ENCODE measurements at regions not wholly inside any gene's neighbourhood (a gene's known extent, or its start where the extent isn't known, plus 50 kb on each side); places are given as distances from the start of the nearest gene placed in this dataset.

DNA sequence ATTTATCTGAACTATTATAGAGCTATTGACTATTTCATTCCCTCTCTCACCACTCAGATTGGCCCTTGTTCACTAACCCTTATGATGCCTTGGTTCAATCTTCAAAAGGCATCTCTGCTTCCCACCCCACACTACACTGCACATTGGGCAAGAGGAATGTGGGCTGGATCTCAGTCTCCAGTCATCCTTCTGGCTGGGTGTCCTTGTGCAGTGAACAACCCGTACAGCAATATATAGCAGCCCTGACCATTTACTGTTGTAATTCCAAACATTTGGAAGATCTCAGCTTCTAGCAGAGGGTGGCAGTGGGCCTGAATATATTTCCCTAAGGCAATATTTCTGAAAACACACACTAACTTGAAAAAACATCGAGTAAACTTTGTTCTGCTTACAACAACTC, 199.2 kb upstream of the GDNF start:
- H3K9me3 ChIP-seq (ENCODE audit: insufficient read depth, low read depth, low read length) = no peaks in the 10 kb centered on the region
- no peak for FAIRE-seq
- no peak overlapping the region for H3K4me3 Mint-ChIP-seq (ENCODE audit: unreplicated experiment)
- no peaks in the 10 kb centered on the region for H4K20me1 ChIP-seq (ENCODE audit: insufficient read depth, low read length)
- no peaks in the 10 kb centered on the region for H3K9me3 Mint-ChIP-seq (ENCODE audit: unreplicated experiment)
- H3K36me3 Mint-ChIP-seq (ENCODE audit: low read depth, unreplicated experiment) = no peaks in the 10 kb centered on the region
- peaks cover 6% of the 10 kb centered on the region for H3K27me3 Mint-ChIP-seq (ENCODE audit: low read depth, unreplicated experiment)
- H3K79me2 ChIP-seq (ENCODE audit: insufficient read depth, low read length) = no peaks in the 10 kb centered on the region
- H3K27ac Mint-ChIP-seq (ENCODE audit: unreplicated experiment) = no peak overlapping the region
- H3K4me2 ChIP-seq (ENCODE audit: low read length) = no peak overlapping the region
- no peaks in the 10 kb centered on the region for H3K36me3 ChIP-seq (ENCODE audit: insufficient read depth, low read length)
- no peaks in the 10 kb centered on the region for H3K4me1 ChIP-seq (ENCODE audit: insufficient read depth, low read length)
- no peak overlapping the region for H3K4me3 ChIP-seq (ENCODE audit: insufficient read depth, low read depth, low read length)
- no peak overlapping the region for H3K9ac ChIP-seq (ENCODE audit: low read length)
- H3K27me3 ChIP-seq (ENCODE audit: insufficient read depth, low read length) = peaks cover 7% of the 10 kb centered on the region
- no peak for TF ChIP-seq EZH2 (IDR thresholded peaks at IDR 0.05; ENCODE audit: insufficient read depth, low read length)
- TF ChIP-seq, protein P1, sequence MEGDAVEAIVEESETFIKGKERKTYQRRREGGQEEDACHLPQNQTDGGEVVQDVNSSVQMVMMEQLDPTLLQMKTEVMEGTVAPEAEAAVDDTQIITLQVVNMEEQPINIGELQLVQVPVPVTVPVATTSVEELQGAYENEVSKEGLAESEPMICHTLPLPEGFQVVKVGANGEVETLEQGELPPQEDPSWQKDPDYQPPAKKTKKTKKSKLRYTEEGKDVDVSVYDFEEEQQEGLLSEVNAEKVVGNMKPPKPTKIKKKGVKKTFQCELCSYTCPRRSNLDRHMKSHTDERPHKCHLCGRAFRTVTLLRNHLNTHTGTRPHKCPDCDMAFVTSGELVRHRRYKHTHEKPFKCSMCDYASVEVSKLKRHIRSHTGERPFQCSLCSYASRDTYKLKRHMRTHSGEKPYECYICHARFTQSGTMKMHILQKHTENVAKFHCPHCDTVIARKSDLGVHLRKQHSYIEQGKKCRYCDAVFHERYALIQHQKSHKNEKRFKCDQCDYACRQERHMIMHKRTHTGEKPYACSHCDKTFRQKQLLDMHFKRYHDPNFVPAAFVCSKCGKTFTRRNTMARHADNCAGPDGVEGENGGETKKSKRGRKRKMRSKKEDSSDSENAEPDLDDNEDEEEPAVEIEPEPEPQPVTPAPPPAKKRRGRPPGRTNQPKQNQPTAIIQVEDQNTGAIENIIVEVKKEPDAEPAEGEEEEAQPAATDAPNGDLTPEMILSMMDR (IDR thresholded peaks at IDR 0.05; ENCODE audit: insufficient read depth, low read depth, low read length) = no peak
- H3K27ac ChIP-seq (ENCODE audit: low read depth, low read length) = no peak overlapping the region
- H2AFZ ChIP-seq (ENCODE audit: low read depth, low read length) = no peak overlapping the region
- peaks cover 2% of the 10 kb centered on the region for H3K4me1 Mint-ChIP-seq (ENCODE audit: low read depth, unreplicated experiment)
- no peak for DNase-seq (ENCODE audit: low read depth)

- peaks cover 2% of the 10 kb centered on the region for H3K4me1 Mint-ChIP-seq (ENCODE audit: low read depth, unreplicated experiment)
- no peak for DNase-seq (ENCODE audit: low read depth)
- Histone ChIP-seq H3K36me3 (ENCODE audit: insufficient read depth, low read length) (no peaks in the 10 kb centered on the region), H2AFZ (ENCODE audit: low read depth, low read length) (no peak overlapping the region), H3K9me3 (ENCODE audit: insufficient read depth, low read depth, low read length) (no peaks in the 10 kb centered on the region), H3K4me3 (ENCODE audit: insufficient read depth, low read depth, low read length) (no peak overlapping the region), H3K27me3 (ENCODE audit: insufficient read depth, low read length) (peaks cover 5% of the 10 kb centered on the region), H4K20me1 (ENCODE audit: insufficient read depth, low read length) (no peaks in the 10 kb centered on the region), H3K9ac (ENCODE audit: low read length) (no peak overlapping the region), H3K4me1 (ENCODE audit: insufficient read depth, low read length) (no peaks in the 10 kb centered on the region), H3K4me2 (ENCODE audit: low read length) (no peak overlapping the region), H3K27ac (ENCODE audit: low read depth, low read length) (no peak overlapping the region), H3K79me2 (ENCODE audit: insufficient read depth, low read length) (no peaks in the 10 kb centered on the region)
- FAIRE-seq = no peak
- H3K36me3 Mint-ChIP-seq (ENCODE audit: low read depth, unreplicated experiment) = no peaks in the 10 kb centered on the region
- H3K27ac Mint-ChIP-seq (ENCODE audit: unreplicated experiment) = no peak overlapping the region
- no peak for TF ChIP-seq EZH2 (IDR thresholded peaks at IDR 0.05; ENCODE audit: insufficient read depth, low read length)
- TF ChIP-seq, protein P1 (IDR thresholded peaks at IDR 0.05; ENCODE audit: insufficient read depth, low read depth, low read length) = no peak
- H3K27me3 Mint-ChIP-seq (ENCODE audit: low read depth, unreplicated experiment) = peaks cover 4% of the 10 kb centered on the region
- no peaks in the 10 kb centered on the region for H3K9me3 Mint-ChIP-seq (ENCODE audit: unreplicated experiment)
- no peak overlapping the region for H3K4me3 Mint-ChIP-seq (ENCODE audit: unreplicated experiment)
Measured at GRCh38 chr5:38036765-38037164, 196.9 kb upstream of the GDNF start.

- H3K9me3 ChIP-seq (ENCODE audit: insufficient read depth, low read depth, low read length) = no peaks in the 10 kb centered on the region
- no peak overlapping the region for H3K4me3 Mint-ChIP-seq (ENCODE audit: unreplicated experiment)
- no peaks in the 10 kb centered on the region for H4K20me1 ChIP-seq (ENCODE audit: insufficient read depth, low read length)
- H3K4me2 ChIP-seq (ENCODE audit: low read length) = no peak overlapping the region
- no peaks in the 10 kb centered on the region for H3K4me1 Mint-ChIP-seq (ENCODE audit: low read depth, unreplicated experiment)
- TF ChIP-seq EZH2 (IDR thresholded peaks at IDR 0.05; ENCODE audit: insufficient read depth, low read length) = no peak
- TF ChIP-seq, protein P1 (IDR thresholded peaks at IDR 0.05; ENCODE audit: insufficient read depth, low read depth, low read length) = no peak
- no peaks in the 10 kb centered on the region for H3K9me3 Mint-ChIP-seq (ENCODE audit: unreplicated experiment)
- H3K79me2 ChIP-seq (ENCODE audit: insufficient read depth, low read length) = no peaks in the 10 kb centered on the region
- H3K4me1 ChIP-seq (ENCODE audit: insufficient read depth, low read length) = no peaks in the 10 kb centered on the region
- H3K36me3 Mint-ChIP-seq (ENCODE audit: low read depth, unreplicated experiment) = no peaks in the 10 kb centered on the region
- no peaks in the 10 kb centered on the region for H3K36me3 ChIP-seq (ENCODE audit: insufficient read depth, low read length)
- no peak overlapping the region for H3K27ac ChIP-seq (ENCODE audit: low read depth, low read length)
- H3K27ac Mint-ChIP-seq (ENCODE audit: unreplicated experiment) = no peak overlapping the region
- FAIRE-seq = no peak
- no peak overlapping the region for H2AFZ ChIP-seq (ENCODE audit: low read depth, low read length)
- peaks cover under 1% of the 10 kb centered on the region for H3K27me3 ChIP-seq (ENCODE audit: insufficient read depth, low read length)
- no peaks in the 10 kb centered on the region for H3K27me3 Mint-ChIP-seq (ENCODE audit: low read depth, unreplicated experiment)
- no peak for DNase-seq (ENCODE audit: low read depth)
- no peak overlapping the region for H3K4me3 ChIP-seq (ENCODE audit: insufficient read depth, low read depth, low read length)
- no peak overlapping the region for H3K9ac ChIP-seq (ENCODE audit: low read length)
Measured at GRCh38 chr5:38032149-38032548, 192.3 kb upstream of the GDNF start.
